ENCODE measurements at regions not wholly inside any gene's neighbourhood (a gene's known extent, or its start where the extent isn't known, plus 50 kb on each side); places are given as distances from the start of the nearest gene placed in this dataset.

GRCh38 chr5:173443971-173444370 is 115.8 kb upstream of the STC2 start:
- TF ChIP-seq POLR2A (IDR thresholded peaks at IDR 0.05) = no peak
- TF ChIP-seq CTCF (IDR thresholded peaks at IDR 0.05) = no peak
